Caco-2 (cell line): ENCODE measurements at regions not wholly inside any gene's neighbourhood (a gene's known extent, or its start where the extent isn't known, plus 50 kb on each side); places are given as distances from the start of the nearest gene placed in this dataset.

Experiments
- BruUV-seq: library from RNA; stranded (reverse); fragments of 400-500 nt; replicated peaks from 2 replicates; lab custom pipeline; 2021; lab: Mats Ljungman, UMichigan
- CTCF ChIA-PET: fragments of 300-600 bp; sonication (Branson Sonifier 250); formaldehyde crosslinking; loops from one replicate; lab custom pipeline; 2022; ENCODE audit warnings: antibody characterized with exemption; lab: Charles Lee
- POLR2A ChIA-PET: fragments of 300-600 bp; sonication (Branson Sonifier 250); formaldehyde crosslinking; loops from one replicate; lab custom pipeline; 2022; ENCODE audit warnings: antibody characterized with exemption; lab: Charles Lee
- DNase-seq, 2 experiments: peaks; one replicate each; pipeline versions ENCODE4 v3.0.0 to v3.0.0-alpha.2; 2020 to 2022
- H3K27me3 ChIP-seq: replicated peaks from 2 replicates; pipeline ENCODE4 v1.6.0; 2011; ENCODE audit warnings: low read length; ENCODE audit not compliant: control insufficient read depth, insufficient read depth
- H3K36me3 ChIP-seq: 2 replicates; pipeline ENCODE4 v1.5.1; 2011; ENCODE audit warnings: low read length; ENCODE audit not compliant: control insufficient read depth, insufficient read depth
- H3K4me1 ChIP-seq: fragments of 250-450 bp; sonication (Bioruptor Pico); 2 replicates; pipeline ENCODE4 v1.5.1; 2020; ENCODE audit warnings: mild to moderate bottlenecking
- H3K4me3 ChIP-seq: 2 replicates; pipeline ENCODE4 v1.5.1; 2011; ENCODE audit warnings: low read depth, mild to moderate bottlenecking, control low read depth, low read length
- H3K9me3 ChIP-seq: fragments of 250-450 bp; sonication (Bioruptor Pico); 2 replicates; pipeline ENCODE4 v1.5.1; 2020; ENCODE audit warnings: mild to moderate bottlenecking, moderate library complexity
- H3K27ac Mint-ChIP-seq: one replicate; pipeline ENCODE4 v1.8.0; 2022; ENCODE audit warnings: mixed read lengths; ENCODE audit not compliant: unreplicated experiment
- H3K27me3 Mint-ChIP-seq: one replicate; pipeline ENCODE4 v1.8.0; 2022; ENCODE audit warnings: mixed read lengths; ENCODE audit not compliant: insufficient read depth, unreplicated experiment
- H3K36me3 Mint-ChIP-seq: one replicate; pipeline ENCODE4 v1.8.0; 2022; ENCODE audit warnings: mild to moderate bottlenecking, mixed read lengths; ENCODE audit not compliant: insufficient read depth, unreplicated experiment
- H3K4me1 Mint-ChIP-seq: one replicate; pipeline ENCODE4 v1.8.0; 2022; ENCODE audit warnings: low read depth, mixed read lengths; ENCODE audit not compliant: unreplicated experiment
- H3K4me3 Mint-ChIP-seq: one replicate; pipeline ENCODE4 v1.8.0; 2022; ENCODE audit warnings: mild to moderate bottlenecking, moderate library complexity, mixed read lengths; ENCODE audit not compliant: unreplicated experiment
- H3K9me3 Mint-ChIP-seq: one replicate; pipeline ENCODE4 v1.8.0; 2022; ENCODE audit warnings: mixed read lengths; ENCODE audit not compliant: unreplicated experiment
- CTCF ChIP-seq, 2 experiments: fragments of 200-600 bp in 1 of 2; IDR thresholded peaks; 1 replicate in 1 of 2; 2 replicates in 1 of 2; pipeline versions ENCODE4 v1.5.1 to v1.8.0; 2011 to 2022; ENCODE audit warnings: antibody characterized with exemption in 1 of 2, control low read depth in 1 of 2, inconsistent platforms in 1 of 2, low read depth in 1 of 2, low read length in 1 of 2, mild to moderate bottlenecking in 1 of 2, moderate library complexity in 1 of 2; ENCODE audit not compliant: insufficient read depth in 1 of 2, severe bottlenecking in 1 of 2, unreplicated experiment in 1 of 2
- intact Hi-C: fragments of 100-400 bp; cut with micrococcal nuclease; formaldehyde crosslinking; loops from one replicate; pipeline ENCODE4 v1.10.0; 2022; ENCODE audit not compliant: unreplicated experiment

GRCh38 chr16:6560306-6561100, 772.1 kb upstream of the RBFOX1 start:
- no TSS peak for BruUV-seq
- Mint-ChIP-seq H3K27me3 (peaks cover 9% of the 10 kb centered on the region), H3K4me1 (no peaks in the 10 kb centered on the region), H3K27ac (no peak overlapping the region), H3K36me3 (no peaks in the 10 kb centered on the region), H3K9me3 (no peaks in the 10 kb centered on the region), H3K4me3 (no peak overlapping the region)
- Histone ChIP-seq H3K4me3 (no peak overlapping the region), H3K27me3 (no peaks in the 10 kb centered on the region), H3K9me3 (no peaks in the 10 kb centered on the region), H3K36me3 (no peaks in the 10 kb centered on the region), H3K4me1 (no peaks in the 10 kb centered on the region)
- ChIA-PET CTCF (no interaction called here), POLR2A (no interaction called here)
- TF ChIP-seq CTCF (IDR thresholded peaks at IDR 0.05; ENCODE audit: insufficient read depth in 1 of 2, low read depth in 1 of 2, low read length in 1 of 2, severe bottlenecking in 1 of 2, unreplicated experiment in 1 of 2), result no peak
- no peak for DNase-seq
- intact Hi-C loops, result no loop called here

- Mint-ChIP-seq H3K27ac (no peak overlapping the region), H3K4me1 (no peaks in the 10 kb centered on the region), H3K27me3 (peaks cover 9% of the 10 kb centered on the region), H3K4me3 (no peak overlapping the region), H3K9me3 (no peaks in the 10 kb centered on the region), H3K36me3 (no peaks in the 10 kb centered on the region)
- no peaks in the 10 kb centered on the region for H3K36me3 ChIP-seq
- no peak overlapping the region for H3K4me3 ChIP-seq
- H3K4me1 ChIP-seq, result no peaks in the 10 kb centered on the region
- intact Hi-C loops, result no loop called here
- DNase-seq, result no peak
- no peaks in the 10 kb centered on the region for H3K27me3 ChIP-seq
- BruUV-seq, result no TSS peak
- CTCF ChIA-PET, result no interaction called here
- POLR2A ChIA-PET, result no interaction called here
- TF ChIP-seq CTCF (IDR thresholded peaks at IDR 0.05; ENCODE audit: insufficient read depth in 1 of 2, low read depth in 1 of 2, low read length in 1 of 2, severe bottlenecking in 1 of 2, unreplicated experiment in 1 of 2), result no peak
- H3K9me3 ChIP-seq, result no peaks in the 10 kb centered on the region
Measured at GRCh38 chr16:6558661-6559060, 774.0 kb upstream of the RBFOX1 start.

GRCh38 chr16:6558126-6558525, 774.5 kb upstream of the RBFOX1 start:
- intact Hi-C loops, result no loop called here
- H3K4me3 Mint-ChIP-seq, result no peak overlapping the region
- no TSS peak for BruUV-seq
- DNase-seq, result no peak
- no peaks in the 10 kb centered on the region for H3K4me1 Mint-ChIP-seq
- Histone ChIP-seq H3K36me3 (no peaks in the 10 kb centered on the region), H3K4me3 (no peak overlapping the region), H3K9me3 (no peaks in the 10 kb centered on the region), H3K4me1 (no peaks in the 10 kb centered on the region), H3K27me3 (no peaks in the 10 kb centered on the region)
- H3K9me3 Mint-ChIP-seq, result no peaks in the 10 kb centered on the region
- ChIA-PET CTCF (no interaction called here), POLR2A (no interaction called here)
- no peaks in the 10 kb centered on the region for H3K36me3 Mint-ChIP-seq
- no peak overlapping the region for H3K27ac Mint-ChIP-seq
- peaks cover 9% of the 10 kb centered on the region for H3K27me3 Mint-ChIP-seq
- TF ChIP-seq CTCF (IDR thresholded peaks at IDR 0.05; ENCODE audit: insufficient read depth in 1 of 2, low read depth in 1 of 2, low read length in 1 of 2, severe bottlenecking in 1 of 2, unreplicated experiment in 1 of 2), result no peak
